ENCODE measurements at regions not wholly inside any gene's neighbourhood (a gene's known extent, or its start where the extent isn't known, plus 50 kb on each side); places are given as distances from the start of the nearest gene placed in this dataset.

DNA sequence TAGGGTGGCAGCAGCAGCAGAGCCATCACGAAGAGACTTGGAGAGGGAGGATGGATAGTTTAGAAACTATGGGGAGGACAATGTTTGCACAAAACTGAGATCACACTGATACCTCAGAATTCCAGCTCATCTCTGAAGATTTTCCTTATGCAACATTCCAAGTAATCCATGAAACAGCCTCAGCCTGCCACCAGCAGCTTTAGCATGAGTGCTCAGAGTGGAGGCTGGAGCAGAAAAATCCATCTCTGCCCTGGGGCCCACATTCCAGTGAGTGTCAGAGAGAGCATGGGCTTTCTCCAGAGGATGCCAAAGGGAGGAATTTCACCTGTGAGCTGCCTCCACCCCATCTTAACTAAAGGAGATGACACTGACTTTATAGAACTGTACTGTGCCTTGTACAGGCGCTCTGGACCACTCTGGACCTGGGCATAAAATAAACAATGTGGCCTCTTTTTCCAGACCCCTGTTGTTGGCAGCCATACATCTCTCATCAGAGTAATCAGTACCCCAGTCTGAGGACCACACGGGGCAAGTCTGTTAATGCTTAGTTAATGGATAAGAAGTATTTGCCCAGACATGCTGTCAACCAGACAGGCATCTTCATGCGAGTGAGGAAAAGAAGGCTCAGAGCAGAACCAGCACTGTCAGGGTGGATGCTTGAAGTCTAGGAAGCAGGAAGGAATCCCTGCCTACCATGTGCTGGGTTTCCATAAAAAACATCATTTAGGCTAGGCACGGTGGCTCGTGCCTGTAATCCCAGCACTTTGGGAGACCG lies 440.9 kb downstream of the ENC1 start:
- no peak for TF ChIP-seq POLR2A (IDR thresholded peaks at IDR 0.05; ENCODE audit: low read depth, low read length)
- TF ChIP-seq TAF1 (IDR thresholded peaks at IDR 0.05; ENCODE audit: borderline replicate concordance, low read depth, low read length) = no peak
- no peak for TF ChIP-seq POLR2AphosphoS5 (IDR thresholded peaks at IDR 0.05; ENCODE audit: low read depth, low read length)
